B cell (primary cell): ENCODE measurements at regions not wholly inside any gene's neighbourhood (a gene's known extent, or its start where the extent isn't known, plus 50 kb on each side); places are given as distances from the start of the nearest gene placed in this dataset.

Experiments used
- CTCF ChIP-seq: fragments of 200-600 bp; IDR thresholded peaks from one replicate; pipeline ENCODE4 v1.8.0; 2022; ENCODE audit warnings: antibody characterized with exemption, mild to moderate bottlenecking
- EZH2 ChIP-seq: IDR thresholded peaks from 2 replicates; pipeline ENCODE4 v1.6.1; 2012; ENCODE audit warnings: borderline replicate concordance, low read depth, mild to moderate bottlenecking, moderate library complexity, low read length; ENCODE audit not compliant: insufficient read depth, poor library complexity, severe bottlenecking

GRCh38 chr10:55627501-55628051 is 733.5 kb downstream of the ZWINT start:
- TF ChIP-seq EZH2 (no peak), CTCF (no peak)
